ENCODE measurements at regions not wholly inside any gene's neighbourhood (a gene's known extent, or its start where the extent isn't known, plus 50 kb on each side); places are given as distances from the start of the nearest gene placed in this dataset.
"Not testable (repeated sequence)": the region's sequence is repeated elsewhere in the genome, so short reads cannot be mapped to it uniquely, and the experiment has no call there.

GRCh38 chr10:124194199-124194824, 100.9 kb upstream of the CHST15 start:
- no peak overlapping the region for H3K27ac ChIP-seq

DNA sequence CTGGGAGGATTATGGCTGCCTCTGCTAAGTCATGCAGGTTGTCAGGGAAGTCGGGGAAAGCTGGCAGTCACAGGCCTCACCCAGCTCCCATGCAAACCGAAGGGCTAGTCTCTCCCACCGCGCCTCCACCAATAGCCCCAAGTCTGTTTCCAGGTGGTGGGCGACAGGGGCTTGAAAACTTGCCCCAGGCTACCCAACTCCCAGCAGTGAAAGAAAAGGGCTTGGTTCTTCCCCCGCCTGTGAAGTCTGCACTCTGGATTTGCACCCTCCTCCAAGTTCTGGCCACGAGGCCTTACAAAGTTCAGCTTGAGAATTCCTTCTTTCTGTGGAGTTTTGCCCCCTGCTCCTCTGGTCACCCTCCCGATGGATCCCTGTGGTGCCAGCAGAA, 99.9 kb upstream of the CHST15 start:
- DNase-seq: no peak
- Histone ChIP-seq H3K27me3 (ENCODE audit: insufficient read depth, low read depth, severe bottlenecking) (no peaks in the 10 kb centered on the region), H3K4me3 (ENCODE audit: low read depth, low read length) (no peak overlapping the region), H3K27ac (no peak overlapping the region), H3K36me3 (no peaks in the 10 kb centered on the region), H3K9me3 (ENCODE audit: severe bottlenecking) (peaks cover 3% of the 10 kb centered on the region)
- no peak for TF ChIP-seq CTCF (IDR thresholded peaks at IDR 0.05; ENCODE audit: low read depth, low read length)

More at GRCh38 chr10:124194199-124194824, 100.9 kb upstream of the CHST15 start:
- Histone ChIP-seq H3K9me3 (ENCODE audit: severe bottlenecking) (peaks cover 3% of the 10 kb centered on the region), H3K36me3 (no peaks in the 10 kb centered on the region), H3K27me3 (ENCODE audit: insufficient read depth, low read depth, severe bottlenecking) (no peaks in the 10 kb centered on the region), H3K4me3 (ENCODE audit: low read depth, low read length) (no peak overlapping the region)
- TF ChIP-seq CTCF (IDR thresholded peaks at IDR 0.05; ENCODE audit: low read depth, low read length): no peak
- DNase-seq: no peak

DNA sequence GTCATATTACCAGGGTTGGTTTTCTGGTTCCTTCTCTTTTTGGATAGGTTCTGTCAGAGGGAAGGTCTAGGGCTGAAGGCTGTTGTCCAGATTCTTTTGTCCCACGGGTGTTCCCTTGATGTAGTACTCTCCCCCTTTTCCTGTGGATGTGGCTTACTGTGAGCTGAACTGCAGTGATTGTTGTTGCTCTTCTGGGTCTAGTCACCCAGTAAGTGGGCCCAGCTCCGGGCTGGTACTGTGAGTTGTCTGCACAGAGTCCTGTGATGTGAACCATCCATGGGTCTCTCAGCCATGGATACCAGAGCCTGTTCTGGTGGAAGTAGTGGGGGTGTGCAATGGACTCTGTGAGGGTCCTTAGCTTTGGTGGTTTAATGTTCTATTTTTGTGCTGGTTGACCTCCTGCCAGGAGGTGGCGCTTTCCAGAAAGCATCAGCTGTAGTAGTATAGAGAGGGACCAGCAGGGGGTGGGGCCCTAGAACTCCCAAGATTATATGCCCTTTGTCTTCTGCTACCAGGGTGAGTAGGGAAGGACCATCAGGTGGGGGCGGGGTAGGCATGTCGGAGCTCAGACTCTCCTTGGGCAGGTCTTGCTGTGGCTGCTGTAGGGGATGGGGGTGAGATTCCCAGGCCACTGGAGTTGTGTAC, 99.4 kb upstream of the CHST15 start:
- not testable (repeated sequence) for H3K27ac ChIP-seq; H3K27me3 ChIP-seq (ENCODE audit: insufficient read depth, low read depth, severe bottlenecking); H3K9me3 ChIP-seq (ENCODE audit: severe bottlenecking); H3K4me3 ChIP-seq (ENCODE audit: low read depth, low read length); H3K36me3 ChIP-seq
- peak; percentile 19 for DNase-seq

GRCh38 chr10:124190476-124190875, 97.1 kb upstream of the CHST15 start:
- not testable (repeated sequence) for H3K36me3 ChIP-seq; H3K9me3 ChIP-seq (ENCODE audit: severe bottlenecking); DNase-seq; H3K27ac ChIP-seq; H3K27me3 ChIP-seq (ENCODE audit: insufficient read depth, low read depth, severe bottlenecking); H3K4me3 ChIP-seq (ENCODE audit: low read depth, low read length)

GRCh38 chr10:124186956-124187355, 93.6 kb upstream of the CHST15 start:
- no peak for DNase-seq

GRCh38 chr10:124185084-124185483, 91.7 kb upstream of the CHST15 start:
- H3K27ac ChIP-seq: no peak overlapping the region
- H3K4me3 ChIP-seq (ENCODE audit: low read depth, low read length): no peak overlapping the region
- no peak for TF ChIP-seq CTCF (IDR thresholded peaks at IDR 0.05; ENCODE audit: low read depth, low read length)
- H3K36me3 ChIP-seq: no peaks in the 10 kb centered on the region
- no peaks in the 10 kb centered on the region for H3K27me3 ChIP-seq (ENCODE audit: insufficient read depth, low read depth, severe bottlenecking)
- H3K9me3 ChIP-seq (ENCODE audit: severe bottlenecking): no peaks in the 10 kb centered on the region
- DNase-seq: no peak

More at GRCh38 chr10:124186956-124187355, 93.6 kb upstream of the CHST15 start:
- no peaks in the 10 kb centered on the region for H3K36me3 ChIP-seq
- no peak overlapping the region for H3K27ac ChIP-seq
- H3K27me3 ChIP-seq (ENCODE audit: insufficient read depth, low read depth, severe bottlenecking): no peaks in the 10 kb centered on the region
- H3K4me3 ChIP-seq (ENCODE audit: low read depth, low read length): no peak overlapping the region
- TF ChIP-seq CTCF (IDR thresholded peaks at IDR 0.05; ENCODE audit: low read depth, low read length): no peak
- no peaks in the 10 kb centered on the region for H3K9me3 ChIP-seq (ENCODE audit: severe bottlenecking)
